Astrocyte (in vitro differentiated cells and primary cell): ENCODE measurements at regions not wholly inside any gene's neighbourhood (a gene's known extent, or its start where the extent isn't known, plus 50 kb on each side); places are given as distances from the start of the nearest gene placed in this dataset.

Experiments used
- DNase-seq: peaks from one replicate; pipeline ENCODE4 v3.0.0-alpha.2; 2010; ENCODE audit warnings: low read depth
- FAIRE-seq: peaks from 2 replicates; lab custom pipeline; 2011; peaks lifted over from hg19 to GRCh38; lab: Jason Lieb, UNC
- H2AFZ ChIP-seq: 2 replicates; pipeline ENCODE4 v1.6.0; 2012; ENCODE audit warnings: low read depth, low read length, inconsistent platforms
- H3K27ac ChIP-seq: 2 replicates; pipeline ENCODE4 v1.5.1; 2011; ENCODE audit warnings: low read depth, low read length, inconsistent platforms
- H3K27me3 ChIP-seq: 2 replicates; pipeline ENCODE4 v1.6.0; 2011; ENCODE audit warnings: low read length, inconsistent platforms; ENCODE audit not compliant: insufficient read depth
- H3K36me3 ChIP-seq: 2 replicates; pipeline ENCODE4 v1.5.1; 2011; ENCODE audit warnings: low read length, inconsistent platforms; ENCODE audit not compliant: insufficient read depth
- H3K4me1 ChIP-seq: 2 replicates; pipeline ENCODE4 v1.5.1; 2011; ENCODE audit warnings: low read length, inconsistent platforms; ENCODE audit not compliant: insufficient read depth
- H3K4me2 ChIP-seq: 2 replicates; pipeline ENCODE4 v1.6.0; 2012; ENCODE audit warnings: low read length, inconsistent platforms
- H3K4me3 ChIP-seq: 2 replicates; pipeline ENCODE4 v1.5.1; 2011; ENCODE audit warnings: low read depth, mild to moderate bottlenecking, low read length, inconsistent platforms; ENCODE audit not compliant: insufficient read depth
- H3K79me2 ChIP-seq: 2 replicates; pipeline ENCODE4 v1.6.0; 2012; ENCODE audit warnings: mild to moderate bottlenecking, low read length, inconsistent platforms; ENCODE audit not compliant: insufficient read depth
- H3K9ac ChIP-seq: 2 replicates; pipeline ENCODE4 v1.6.0; 2012; ENCODE audit warnings: mild to moderate bottlenecking, low read length, inconsistent platforms
- H3K9me3 ChIP-seq: 2 replicates; pipeline ENCODE4 v1.5.1; 2012; ENCODE audit warnings: low read depth, mild to moderate bottlenecking, low read length, inconsistent platforms; ENCODE audit not compliant: insufficient read depth
- H4K20me1 ChIP-seq: 2 replicates; pipeline ENCODE4 v1.6.0; 2012; ENCODE audit warnings: low read length, inconsistent platforms; ENCODE audit not compliant: insufficient read depth
- H3K27ac Mint-ChIP-seq: one replicate; pipeline ENCODE4 v1.8.0; 2021; ENCODE audit warnings: mild to moderate bottlenecking, mixed read lengths; ENCODE audit not compliant: unreplicated experiment
- H3K27me3 Mint-ChIP-seq: one replicate; pipeline ENCODE4 v1.8.0; 2021; ENCODE audit warnings: low read depth, mixed read lengths; ENCODE audit not compliant: unreplicated experiment
- H3K36me3 Mint-ChIP-seq: one replicate; pipeline ENCODE4 v1.8.0; 2021; ENCODE audit warnings: low read depth, mixed read lengths; ENCODE audit not compliant: unreplicated experiment
- H3K4me1 Mint-ChIP-seq: one replicate; pipeline ENCODE4 v1.8.0; 2021; ENCODE audit warnings: low read depth, mixed read lengths; ENCODE audit not compliant: unreplicated experiment
- H3K4me3 Mint-ChIP-seq: one replicate; pipeline ENCODE4 v1.8.0; 2021; ENCODE audit warnings: mild to moderate bottlenecking, moderate library complexity, mixed read lengths; ENCODE audit not compliant: unreplicated experiment
- H3K9me3 Mint-ChIP-seq: one replicate; pipeline ENCODE4 v1.8.0; 2021; ENCODE audit warnings: mild to moderate bottlenecking, mixed read lengths; ENCODE audit not compliant: unreplicated experiment
- EZH2 ChIP-seq: IDR thresholded peaks from 2 replicates; pipeline ENCODE4 v1.6.1; 2012; ENCODE audit warnings: mild to moderate bottlenecking, low read length, inconsistent platforms; ENCODE audit not compliant: insufficient read depth
- TF ChIP-seq, protein P1 (sequence below): IDR thresholded peaks from 2 replicates; pipeline ENCODE4 v1.5.1; 2011; ENCODE audit warnings: low read depth, mild to moderate bottlenecking, inconsistent platforms, low read length, moderate library complexity; ENCODE audit not compliant: insufficient read depth

GRCh38 chr9:652914-653313 lies 188.6 kb upstream of the DMRT1 start:
- no peaks in the 10 kb centered on the region for H3K36me3 ChIP-seq
- H3K4me1 ChIP-seq, result no peaks in the 10 kb centered on the region
- H3K79me2 ChIP-seq, result no peaks in the 10 kb centered on the region
- peaks cover 2% of the 10 kb centered on the region for H3K36me3 Mint-ChIP-seq
- no peaks in the 10 kb centered on the region for H3K27me3 ChIP-seq
- H3K9ac ChIP-seq, result no peak overlapping the region
- DNase-seq, result no peak
- no peak overlapping the region for H3K27ac Mint-ChIP-seq
- no peak overlapping the region for H3K27ac ChIP-seq
- no peaks in the 10 kb centered on the region for H3K9me3 Mint-ChIP-seq
- H3K4me3 Mint-ChIP-seq, result no peak overlapping the region
- no peaks in the 10 kb centered on the region for H3K9me3 ChIP-seq
- TF ChIP-seq EZH2, result no peak
- TF ChIP-seq, protein P1, sequence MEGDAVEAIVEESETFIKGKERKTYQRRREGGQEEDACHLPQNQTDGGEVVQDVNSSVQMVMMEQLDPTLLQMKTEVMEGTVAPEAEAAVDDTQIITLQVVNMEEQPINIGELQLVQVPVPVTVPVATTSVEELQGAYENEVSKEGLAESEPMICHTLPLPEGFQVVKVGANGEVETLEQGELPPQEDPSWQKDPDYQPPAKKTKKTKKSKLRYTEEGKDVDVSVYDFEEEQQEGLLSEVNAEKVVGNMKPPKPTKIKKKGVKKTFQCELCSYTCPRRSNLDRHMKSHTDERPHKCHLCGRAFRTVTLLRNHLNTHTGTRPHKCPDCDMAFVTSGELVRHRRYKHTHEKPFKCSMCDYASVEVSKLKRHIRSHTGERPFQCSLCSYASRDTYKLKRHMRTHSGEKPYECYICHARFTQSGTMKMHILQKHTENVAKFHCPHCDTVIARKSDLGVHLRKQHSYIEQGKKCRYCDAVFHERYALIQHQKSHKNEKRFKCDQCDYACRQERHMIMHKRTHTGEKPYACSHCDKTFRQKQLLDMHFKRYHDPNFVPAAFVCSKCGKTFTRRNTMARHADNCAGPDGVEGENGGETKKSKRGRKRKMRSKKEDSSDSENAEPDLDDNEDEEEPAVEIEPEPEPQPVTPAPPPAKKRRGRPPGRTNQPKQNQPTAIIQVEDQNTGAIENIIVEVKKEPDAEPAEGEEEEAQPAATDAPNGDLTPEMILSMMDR, result no peak
- H3K27me3 Mint-ChIP-seq, result no peaks in the 10 kb centered on the region
- H3K4me2 ChIP-seq, result no peak overlapping the region
- no peak for FAIRE-seq
- H4K20me1 ChIP-seq, result no peaks in the 10 kb centered on the region
- H3K4me3 ChIP-seq, result no peak overlapping the region
- peaks cover 14% of the 10 kb centered on the region for H3K4me1 Mint-ChIP-seq
- no peak overlapping the region for H2AFZ ChIP-seq

- peaks cover 2% of the 10 kb centered on the region for H3K36me3 Mint-ChIP-seq
- H3K9me3 Mint-ChIP-seq, result no peaks in the 10 kb centered on the region
- H3K4me3 ChIP-seq, result no peak overlapping the region
- no peaks in the 10 kb centered on the region for H3K9me3 ChIP-seq
- H3K27me3 ChIP-seq, result no peaks in the 10 kb centered on the region
- no peak overlapping the region for H3K27ac Mint-ChIP-seq
- H3K27me3 Mint-ChIP-seq, result no peaks in the 10 kb centered on the region
- no peaks in the 10 kb centered on the region for H3K4me1 ChIP-seq
- H3K4me3 Mint-ChIP-seq, result no peak overlapping the region
- no peaks in the 10 kb centered on the region for H3K79me2 ChIP-seq
- no peak overlapping the region for H2AFZ ChIP-seq
- no peaks in the 10 kb centered on the region for H3K36me3 ChIP-seq
- FAIRE-seq (no peak), DNase-seq (no peak)
- no peak overlapping the region for H3K9ac ChIP-seq
- H4K20me1 ChIP-seq, result no peaks in the 10 kb centered on the region
- TF ChIP-seq, protein P1, result no peak
- no peak for TF ChIP-seq EZH2
- no peak overlapping the region for H3K4me2 ChIP-seq
- no peak overlapping the region for H3K27ac ChIP-seq
- H3K4me1 Mint-ChIP-seq, result peaks cover 14% of the 10 kb centered on the region
These were observed 188.1 kb upstream of the DMRT1 start for GRCh38 chr9:653421-653820.

- Histone ChIP-seq H3K27ac (no peak overlapping the region), H3K79me2 (no peaks in the 10 kb centered on the region), H3K9me3 (no peaks in the 10 kb centered on the region), H3K4me1 (no peaks in the 10 kb centered on the region), H3K9ac (no peak overlapping the region), H3K36me3 (no peaks in the 10 kb centered on the region), H2AFZ (no peak overlapping the region), H3K4me2 (no peak overlapping the region), H3K4me3 (no peak overlapping the region), H3K27me3 (no peaks in the 10 kb centered on the region), H4K20me1 (no peaks in the 10 kb centered on the region)
- H3K27me3 Mint-ChIP-seq, result no peaks in the 10 kb centered on the region
- TF ChIP-seq EZH2, result no peak
- TF ChIP-seq, protein P1, result no peak
- no peak overlapping the region for H3K27ac Mint-ChIP-seq
- no peak overlapping the region for H3K4me3 Mint-ChIP-seq
- peaks cover 14% of the 10 kb centered on the region for H3K4me1 Mint-ChIP-seq
- FAIRE-seq (no peak), DNase-seq (no peak)
- H3K36me3 Mint-ChIP-seq, result peaks cover 2% of the 10 kb centered on the region
- no peaks in the 10 kb centered on the region for H3K9me3 Mint-ChIP-seq
These were observed 187.6 kb upstream of the DMRT1 start for GRCh38 chr9:653856-654387.
